SH-SY5Y (cell line): ENCODE measurements at regions not wholly inside any gene's neighbourhood (a gene's known extent, or its start where the extent isn't known, plus 50 kb on each side); places are given as distances from the start of the nearest gene placed in this dataset.

Experiments used
- GATA2 ChIP-seq: IDR thresholded peaks from 2 replicates; pipeline ENCODE4 v1.6.1; 2011; ENCODE audit warnings: mild to moderate bottlenecking, low read depth, low read length
- GATA3 ChIP-seq: IDR thresholded peaks from 2 replicates; pipeline ENCODE4 v1.6.1; 2011; ENCODE audit warnings: low read depth, mild to moderate bottlenecking, low read length, moderate library complexity

DNA sequence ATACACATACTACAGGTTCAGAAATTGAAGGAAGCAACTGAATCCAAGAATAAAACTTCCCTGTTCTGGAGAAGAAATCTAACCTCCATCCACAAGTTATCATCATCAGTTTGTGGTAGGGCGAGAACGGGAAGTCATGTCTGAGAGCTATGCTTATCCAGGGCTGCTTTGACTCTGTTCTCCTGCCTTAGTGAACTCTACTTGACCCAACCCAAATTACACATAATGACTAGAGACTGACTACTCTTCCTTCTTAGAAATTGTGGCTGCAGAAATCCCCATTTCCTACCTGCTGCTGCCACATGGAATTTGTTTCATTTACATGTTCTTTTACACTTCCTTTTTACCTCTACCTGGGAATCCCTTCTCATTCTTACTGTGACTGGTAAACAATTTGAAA is 1102.6 kb upstream of the PIK3C3 start:
- no peak for TF ChIP-seq GATA2
- no peak for TF ChIP-seq GATA3
